Aorta (tissue), 5 donors: ENCODE measurements at regions not wholly inside any gene's neighbourhood (a gene's known extent, or its start where the extent isn't known, plus 50 kb on each side); places are given as distances from the start of the nearest gene placed in this dataset.
A peak's percentile ranks its signal among the peaks of the same experiment; 100 is the strongest.

Source experiments
- ATAC-seq: fragments of 200-7000 bp; cut with Tn5 transposase; one replicate; pipeline ENCODE4 v1.9.1; 2022; ENCODE audit warnings: moderate library complexity; ENCODE audit not compliant: low FRiP score
- DNase-seq, 2 donors: peaks; one replicate each; pipeline ENCODE4 v3.0.0-alpha.2; 2020
- H3K27ac ChIP-seq, 2 donors: one replicate each; pipeline ENCODE4 v1.5.1; 2013; ENCODE audit warnings: low read length in 2 of 2, mild to moderate bottlenecking in 2 of 2, moderate library complexity in 2 of 2, control low read depth in 1 of 2, inconsistent platforms in 1 of 2, low read depth in 1 of 2
- H3K27me3 ChIP-seq, 2 donors: one replicate each; pipeline ENCODE4 v1.6.1; 2013; ENCODE audit warnings: control low read depth in 1 of 2, low read length in 1 of 2, mild to moderate bottlenecking in 1 of 2, moderate library complexity in 1 of 2; ENCODE audit not compliant: insufficient read depth in 2 of 2, control insufficient read depth in 1 of 2
- H3K36me3 ChIP-seq, 2 donors: one replicate each; pipeline ENCODE4 v1.6.1; 2013; ENCODE audit warnings: control low read depth in 1 of 2, low read length in 1 of 2, mild to moderate bottlenecking in 1 of 2; ENCODE audit not compliant: insufficient read depth in 2 of 2, control insufficient read depth in 1 of 2
- H3K4me1 ChIP-seq, 2 donors: one replicate each; pipeline ENCODE4 v1.6.1; 2013; ENCODE audit warnings: low read length in 2 of 2, control low read depth in 1 of 2, mild to moderate bottlenecking in 1 of 2, moderate library complexity in 1 of 2; ENCODE audit not compliant: insufficient read depth in 2 of 2, control insufficient read depth in 1 of 2
- H3K4me3 ChIP-seq, 2 donors: one replicate each; pipeline ENCODE4 v1.5.1; 2013; ENCODE audit warnings: low read length in 2 of 2, control low read depth in 1 of 2, mild to moderate bottlenecking in 1 of 2
- H3K9me3 ChIP-seq: one replicate; pipeline ENCODE4 v1.6.1; 2013; ENCODE audit warnings: mild to moderate bottlenecking, low read length; ENCODE audit not compliant: control insufficient read depth
- WGBS, 2 donors: extraction: QIAGEN DNeasy Blood & Tissue Kit; methylation state at CpG; one replicate each; pipeline ENCODE4 v1.1.7; 2013; 5-methylcytosine and 5-hydroxymethylcytosine counted together
- intact Hi-C, 2 donors: fragments of 100-400 bp; cut with DNase I; formaldehyde crosslinking; loops; one replicate each; pipeline versions ENCODE4 v1.14.2 to v1.15.0; 2022
- donor health status: healthy with polysubstance abuse.
- donor health status: Bipolar disorder and iron deficiency.
- donor health status: DM: no; HTN: no; CAD: no.
- donor health status: DM: no; HTN: no; CAD: no.
- donor health status: DM: yes; HTN: yes; CAD: no.

GRCh38 chr5:121503111-121503840, 348.4 kb upstream of the FTMT start:
- no peaks in the 10 kb centered on the region for H3K9me3 ChIP-seq
- WGBS, 2 donors: 23 to 49% methylated on average over 2 of the region's 2 CpGs
- DNase-seq (peak in 1 of 2 donors; percentile 40), ATAC-seq (no peak)
- H3K27ac ChIP-seq: no peak overlapping the region
- H3K4me3 ChIP-seq: no peak overlapping the region
- H3K4me1 ChIP-seq: no peaks in the 10 kb centered on the region
- intact Hi-C loops: no loop called here
- H3K36me3 ChIP-seq: no peaks in the 10 kb centered on the region
- no peaks in the 10 kb centered on the region for H3K27me3 ChIP-seq

GRCh38 chr5:121516997-121517396, 334.7 kb upstream of the FTMT start:
- no peak overlapping the region for H3K27ac ChIP-seq
- DNase-seq: no peak
- H3K36me3 ChIP-seq: no peaks in the 10 kb centered on the region
- no peaks in the 10 kb centered on the region for H3K27me3 ChIP-seq
- no peaks in the 10 kb centered on the region for H3K9me3 ChIP-seq
- no peak for ATAC-seq
- H3K4me3 ChIP-seq: no peak overlapping the region
- intact Hi-C loops: no loop called here
- H3K4me1 ChIP-seq: no peaks in the 10 kb centered on the region

- no peak for ATAC-seq
- Histone ChIP-seq H3K36me3 (no peaks in the 10 kb centered on the region), H3K4me3 (no peak overlapping the region), H3K4me1 (no peaks in the 10 kb centered on the region), H3K9me3 (no peaks in the 10 kb centered on the region), H3K27ac (no peak overlapping the region), H3K27me3 (no peaks in the 10 kb centered on the region)
- DNase-seq: no peak
- intact Hi-C loops: no loop called here
- WGBS, 2 donors: 94 to 98% methylated on average over 3 of the region's 3 CpGs
These were observed 326.0 kb upstream of the FTMT start for GRCh38 chr5:121525706-121526105.

GRCh38 chr5:121526908-121527307, 324.8 kb upstream of the FTMT start:
- 87 to 90% methylated on average over 1 of the region's 1 CpG for WGBS, 2 donors
- Histone ChIP-seq H3K27ac (no peak overlapping the region), H3K36me3 (no peaks in the 10 kb centered on the region), H3K4me1 (no peaks in the 10 kb centered on the region), H3K4me3 (no peak overlapping the region), H3K27me3 (no peaks in the 10 kb centered on the region), H3K9me3 (no peaks in the 10 kb centered on the region)
- intact Hi-C loops: no loop called here
- no peak for DNase-seq
- ATAC-seq: no peak

GRCh38 chr5:121533814-121534213, 317.9 kb upstream of the FTMT start:
- Histone ChIP-seq H3K27me3 (no peaks in the 10 kb centered on the region), H3K4me3 (no peak overlapping the region), H3K36me3 (no peaks in the 10 kb centered on the region), H3K4me1 (no peaks in the 10 kb centered on the region), H3K9me3 (no peaks in the 10 kb centered on the region), H3K27ac (no peak overlapping the region)
- WGBS, 2 donors: 60 to 70% methylated on average over 3 of the region's 3 CpGs
- DNase-seq (no peak), ATAC-seq (no peak)
- intact Hi-C loops: no loop called here

GRCh38 chr5:121550989-121551388, 300.7 kb upstream of the FTMT start:
- no peak for DNase-seq
- Histone ChIP-seq H3K36me3 (no peaks in the 10 kb centered on the region), H3K27ac (no peak overlapping the region), H3K4me1 (no peaks in the 10 kb centered on the region), H3K27me3 (peaks cover 0 to 2% of the 10 kb centered on the region in 2 donors), H3K4me3 (no peak overlapping the region), H3K9me3 (peaks cover 2% of the 10 kb centered on the region)
- intact Hi-C loops: no loop called here
- ATAC-seq: no peak

GRCh38 chr5:121559832-121560231, 291.9 kb upstream of the FTMT start:
- DNase-seq (no peak), ATAC-seq (no peak)
- intact Hi-C loops: no loop called here
- no peaks in the 10 kb centered on the region for H3K27me3 ChIP-seq
- no peak overlapping the region for H3K27ac ChIP-seq
- no peaks in the 10 kb centered on the region for H3K9me3 ChIP-seq
- H3K36me3 ChIP-seq: no peaks in the 10 kb centered on the region
- H3K4me3 ChIP-seq: no peak overlapping the region
- no peaks in the 10 kb centered on the region for H3K4me1 ChIP-seq

GRCh38 chr5:121572061-121572460, 279.6 kb upstream of the FTMT start:
- DNase-seq: no peak
- ATAC-seq: no peak
- Histone ChIP-seq H3K27ac (no peak overlapping the region), H3K4me3 (no peak overlapping the region), H3K9me3 (no peaks in the 10 kb centered on the region), H3K36me3 (no peaks in the 10 kb centered on the region), H3K4me1 (no peaks in the 10 kb centered on the region), H3K27me3 (no peaks in the 10 kb centered on the region)
- intact Hi-C loops: no loop called here
- 92 to 94% methylated on average over 1 of the region's 1 CpG for WGBS, 2 donors

- WGBS, 2 donors: 59 to 70% methylated on average over 1 of the region's 1 CpG
- H3K9me3 ChIP-seq: no peaks in the 10 kb centered on the region
- DNase-seq (no peak), ATAC-seq (no peak)
- intact Hi-C loops: no loop called here
- H3K27me3 ChIP-seq: no peaks in the 10 kb centered on the region
- H3K36me3 ChIP-seq: no peaks in the 10 kb centered on the region
- H3K4me1 ChIP-seq: no peaks in the 10 kb centered on the region
- H3K27ac ChIP-seq: no peak overlapping the region
- no peak overlapping the region for H3K4me3 ChIP-seq
These were observed 277.8 kb upstream of the FTMT start for GRCh38 chr5:121573721-121574382.
